HG02798 (cell line): ENCODE measurements at regions not wholly inside any gene's neighbourhood (a gene's known extent, or its start where the extent isn't known, plus 50 kb on each side); places are given as distances from the start of the nearest gene placed in this dataset.
"Not testable (repeated sequence)": the region's sequence is repeated elsewhere in the genome, so short reads cannot be mapped to it uniquely, and the experiment has no call there.

ENCODE experiments used
- ATAC-seq: cut with Tn5 transposase; IDR thresholded peaks from one replicate; pipeline ENCODE4 v1.9.1; 2021; ENCODE audit warnings: mild to moderate bottlenecking; ENCODE audit not compliant: unreplicated experiment, poor library complexity

DNA sequence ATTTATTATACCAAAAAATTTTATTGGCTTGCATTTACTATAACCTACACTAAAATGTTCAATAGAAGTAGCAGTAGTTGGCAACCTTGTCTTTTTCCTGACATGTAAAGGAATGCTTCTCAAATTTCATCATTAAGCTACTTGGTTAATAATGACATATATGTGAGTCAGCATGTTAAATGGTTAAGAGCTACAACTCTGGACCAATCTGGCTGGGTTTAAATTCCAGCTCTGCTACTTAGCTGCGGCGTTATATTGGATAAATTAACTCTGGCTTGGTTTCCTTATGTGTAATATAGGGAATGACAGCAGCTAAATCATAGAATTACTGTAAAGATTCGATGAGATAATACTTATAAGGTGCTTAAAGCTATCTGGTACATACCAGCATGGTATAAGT, 53.7 kb upstream of the OTOGL start:
- no peak for ATAC-seq

DNA sequence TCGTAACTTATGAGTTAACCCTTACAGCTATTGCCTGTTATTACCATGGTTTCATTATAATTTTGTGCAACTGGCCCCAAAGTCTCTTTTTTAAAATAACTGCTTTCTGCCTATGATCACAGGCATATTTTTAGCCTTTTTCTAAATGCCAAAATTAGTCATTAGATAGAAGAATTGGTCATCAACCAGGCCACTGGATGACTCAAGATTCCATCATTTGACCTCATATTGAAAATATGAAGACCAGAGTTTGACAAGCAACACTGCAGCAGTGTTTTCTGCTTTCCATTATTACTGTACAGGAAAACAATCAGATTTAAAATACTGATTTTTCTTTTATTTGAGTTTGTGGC, 54.7 kb upstream of the OTOGL start:
- ATAC-seq, result no peak

DNA sequence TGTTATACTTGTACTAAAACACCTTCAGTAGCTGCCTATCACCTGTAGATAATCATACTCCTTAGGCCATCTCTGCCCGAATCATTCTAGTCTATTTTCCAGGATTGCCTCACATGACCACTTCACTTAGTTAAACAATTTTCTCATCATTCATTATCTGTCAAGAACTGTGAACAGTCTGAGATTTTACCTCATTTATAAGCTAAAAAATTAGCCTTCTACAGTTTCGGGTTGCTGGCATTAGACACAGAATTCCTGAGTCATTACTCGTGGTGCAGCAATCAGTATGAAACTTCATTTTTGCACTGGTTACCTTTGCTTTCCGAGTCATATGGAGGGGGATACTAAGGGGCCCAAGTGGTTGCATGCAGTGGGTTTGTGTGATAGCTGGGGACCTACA, 57.6 kb upstream of the OTOGL start:
- ATAC-seq, result no peak

DNA sequence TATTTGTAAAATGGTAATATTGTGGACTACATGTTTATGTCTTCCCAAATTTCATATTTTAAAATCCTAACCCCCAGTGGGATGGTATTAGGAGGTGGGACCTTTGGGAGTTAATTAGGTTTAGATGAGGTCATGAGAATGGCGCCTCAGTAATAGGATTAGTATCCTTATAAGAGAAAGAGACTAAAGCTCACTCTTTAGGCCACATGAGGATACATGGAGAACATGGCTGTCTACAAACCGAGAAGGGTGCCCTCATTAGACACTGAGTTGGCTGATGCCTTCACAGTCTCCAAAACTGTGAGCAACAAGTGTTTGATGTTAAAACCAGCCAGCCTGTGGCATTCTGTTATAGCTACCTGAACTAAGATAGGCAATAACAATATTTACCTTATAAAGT, 58.3 kb upstream of the OTOGL start:
- no peak for ATAC-seq

DNA sequence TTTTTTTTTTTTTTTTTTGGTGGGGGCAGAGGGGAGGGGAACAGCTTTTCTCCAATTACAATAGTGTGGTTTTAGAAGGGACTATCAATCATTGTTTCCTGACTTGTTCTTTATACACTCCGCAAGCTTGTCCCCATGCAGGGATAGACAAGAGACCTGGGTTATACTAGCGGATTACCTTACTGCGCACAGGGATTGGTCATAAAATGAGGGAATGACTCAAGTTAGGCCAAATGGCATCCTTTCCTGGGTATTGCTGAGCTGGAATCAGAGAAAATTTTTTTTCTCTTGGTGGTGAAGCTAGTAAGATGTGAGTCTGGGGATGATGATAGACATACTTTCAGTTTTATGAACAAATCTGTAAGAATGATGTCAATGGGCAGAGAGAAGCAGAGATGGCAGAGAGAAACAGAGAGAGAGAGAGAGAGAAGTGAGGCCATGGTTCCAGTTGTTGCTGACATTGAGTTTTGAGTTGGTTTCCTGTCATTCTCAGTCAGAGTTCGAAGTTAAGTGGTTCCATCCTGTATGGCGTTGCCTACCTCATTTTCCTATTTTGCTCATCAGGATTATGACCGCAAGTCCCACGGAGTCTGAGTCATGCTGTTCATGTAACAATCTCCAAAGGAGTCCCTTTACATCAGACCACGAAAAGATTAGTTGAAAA, 59.1 kb upstream of the OTOGL start:
- no peak for ATAC-seq

DNA sequence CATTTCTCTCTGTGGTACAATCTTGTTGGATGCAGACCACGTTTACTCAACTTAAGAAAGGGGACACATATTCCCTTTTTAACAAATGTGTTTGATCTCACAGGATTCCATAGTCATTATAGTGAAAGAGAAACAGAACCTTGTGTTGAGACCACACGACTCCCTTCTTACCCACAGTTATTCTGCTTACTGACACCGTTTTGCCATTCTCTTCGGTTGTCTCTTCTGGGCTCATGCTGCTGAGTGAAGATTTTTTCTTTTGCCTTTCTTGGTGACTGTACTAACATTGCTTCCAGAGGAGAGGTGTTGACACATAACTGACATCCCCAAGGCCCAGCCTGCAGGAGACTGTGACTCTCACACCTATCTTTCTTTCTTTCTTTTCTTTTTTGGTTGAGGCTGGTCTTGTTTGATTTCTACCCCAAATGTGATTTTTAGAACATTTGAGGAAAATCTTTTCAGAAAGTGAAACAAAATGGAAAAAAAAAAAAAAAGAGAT, 61.2 kb upstream of the OTOGL start:
- ATAC-seq, result no peak

DNA sequence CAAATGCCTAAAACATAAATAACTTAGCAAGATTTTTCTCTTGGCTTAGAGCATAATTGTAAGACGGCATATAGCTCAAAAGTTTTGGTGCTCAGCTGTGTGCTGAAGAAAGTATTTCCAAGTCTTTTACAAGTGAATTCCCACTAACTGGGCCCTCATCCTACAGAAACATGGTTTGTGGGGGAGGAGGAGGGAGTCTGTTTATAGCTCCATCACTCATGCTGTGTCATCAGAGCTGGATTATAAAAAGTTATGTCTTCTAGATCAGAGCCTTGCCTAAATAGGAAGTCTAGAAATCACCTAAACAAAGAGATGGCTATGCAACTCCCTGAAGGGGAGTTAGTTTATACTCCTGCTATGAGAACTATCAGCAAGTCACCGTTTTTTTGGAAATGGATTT, 65.9 kb upstream of the OTOGL start:
- ATAC-seq, result no peak

DNA sequence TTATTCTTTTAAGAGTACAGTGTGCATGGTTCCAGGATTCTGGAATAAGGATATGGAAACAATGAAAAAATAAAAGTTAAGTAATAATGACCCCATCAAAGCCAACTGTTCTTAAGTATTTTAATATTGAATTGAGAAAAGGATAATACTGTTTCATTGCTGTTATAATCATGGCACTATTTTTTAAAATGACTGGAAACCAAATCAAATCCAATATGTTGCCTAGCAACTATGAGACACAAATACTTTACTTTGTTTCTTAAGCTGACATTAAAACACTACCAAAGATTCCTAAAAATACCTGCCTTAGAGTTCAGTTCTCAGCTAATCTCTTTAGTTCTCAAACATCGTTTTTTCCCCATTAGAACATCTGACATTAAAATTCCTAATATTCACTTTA, 66.4 kb upstream of the OTOGL start:
- no peak for ATAC-seq

DNA sequence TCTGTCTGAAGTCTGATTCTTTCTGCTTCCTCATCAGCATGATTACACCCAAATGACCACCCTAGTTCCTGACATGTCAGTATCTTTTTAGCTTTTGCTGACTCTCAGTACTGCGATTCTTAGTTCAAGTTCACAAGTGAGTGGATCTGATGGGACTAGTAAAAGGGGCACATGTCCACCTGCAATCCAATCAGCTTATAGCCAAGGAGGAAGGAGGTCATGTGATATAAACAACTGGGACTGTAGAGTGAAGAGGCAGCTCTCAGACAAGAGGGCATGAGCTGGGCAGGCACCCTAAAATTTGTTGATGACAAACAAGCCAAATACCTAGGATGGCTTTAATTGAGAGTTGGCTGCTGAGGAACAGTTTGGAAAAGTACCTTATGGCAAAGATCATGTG, 68.1 kb upstream of the OTOGL start:
- no peak for ATAC-seq

DNA sequence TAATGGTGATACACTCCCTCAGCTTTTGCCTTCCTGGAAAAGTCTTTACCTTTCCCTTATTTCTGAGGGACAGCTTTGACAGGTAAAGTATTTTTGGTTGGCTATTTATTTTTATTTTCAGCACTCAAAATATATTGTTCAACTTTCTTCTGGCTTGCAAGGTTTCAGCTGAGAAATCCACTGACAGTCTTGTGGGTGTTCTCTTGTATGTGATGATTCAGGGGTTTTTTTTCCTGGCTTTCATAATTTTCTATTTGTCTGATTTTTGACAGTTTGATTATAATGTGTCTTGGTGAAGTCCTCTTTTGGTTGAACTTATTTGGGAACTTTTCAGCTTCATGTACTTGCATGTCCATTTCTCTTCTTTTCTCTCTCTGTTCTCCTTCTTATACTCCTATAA, 73.7 kb upstream of the OTOGL start:
- ATAC-seq, result no peak

DNA sequence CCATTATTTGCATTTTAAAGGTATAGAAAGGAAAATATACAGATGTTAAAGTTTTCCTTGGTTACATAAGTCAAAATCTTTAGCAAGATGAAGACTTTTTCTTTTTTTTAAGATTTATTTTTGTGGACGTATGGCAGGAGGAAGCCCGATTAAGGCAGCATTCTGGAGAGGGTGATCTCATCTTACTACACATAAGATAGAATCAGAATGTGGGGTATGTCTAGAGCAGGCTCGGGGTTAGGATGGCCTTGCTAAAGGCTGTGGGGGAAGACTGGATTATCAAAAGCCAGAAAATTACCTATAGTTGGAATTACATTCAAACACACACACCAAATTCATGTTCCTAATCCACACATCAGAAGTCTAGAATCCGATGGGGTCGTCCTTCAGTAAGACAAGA, 79.6 kb upstream of the OTOGL start:
- no peak for ATAC-seq

DNA sequence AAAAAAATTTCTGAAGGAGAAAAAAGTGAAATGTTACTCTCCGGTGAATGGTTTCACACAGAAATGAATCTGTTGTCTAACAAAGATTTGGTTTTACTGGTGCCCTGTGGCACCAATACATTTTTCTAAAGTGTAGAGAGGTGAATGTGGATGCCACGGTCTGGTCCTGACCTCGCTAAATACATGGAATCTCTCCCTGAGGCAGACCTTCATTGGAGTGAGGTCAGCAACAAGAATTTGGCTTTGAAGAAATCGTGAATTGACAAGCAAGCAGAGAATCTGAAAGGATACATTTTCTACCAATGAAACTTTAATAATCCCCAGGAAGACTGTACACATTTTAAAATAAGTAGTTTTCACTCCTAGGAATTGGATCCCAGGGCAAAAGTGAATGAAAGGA, 81.2 kb upstream of the OTOGL start:
- no peak for ATAC-seq

DNA sequence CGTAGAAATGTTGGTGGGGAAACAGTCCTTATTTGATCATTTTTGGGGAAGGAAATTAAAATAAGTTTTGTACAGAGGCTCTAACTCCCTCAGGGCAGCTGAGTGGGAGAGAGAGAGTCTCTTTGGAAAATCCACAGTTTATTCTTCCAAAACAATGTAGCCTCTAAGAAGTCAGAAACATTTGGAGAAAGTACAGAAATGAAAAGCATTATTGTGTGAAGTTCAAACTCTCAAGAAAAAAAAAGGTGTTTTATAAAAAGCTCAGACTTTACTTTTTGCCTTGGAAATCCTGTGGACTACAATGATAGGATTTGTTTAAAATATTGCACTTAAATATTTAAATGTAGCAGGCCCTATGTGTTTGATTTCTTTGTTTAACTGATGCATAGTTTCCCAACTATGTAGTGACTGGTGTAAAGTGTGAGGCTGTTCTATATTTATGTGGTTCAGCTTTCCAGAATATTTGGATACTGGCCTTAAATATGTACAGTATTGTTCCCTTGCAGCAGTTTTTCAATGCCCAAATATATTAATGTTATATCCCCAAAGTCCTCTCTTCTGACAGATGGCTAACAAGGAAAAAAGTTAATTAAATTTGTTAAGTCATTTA, 82.0 kb upstream of the OTOGL start:
- no peak for ATAC-seq

DNA sequence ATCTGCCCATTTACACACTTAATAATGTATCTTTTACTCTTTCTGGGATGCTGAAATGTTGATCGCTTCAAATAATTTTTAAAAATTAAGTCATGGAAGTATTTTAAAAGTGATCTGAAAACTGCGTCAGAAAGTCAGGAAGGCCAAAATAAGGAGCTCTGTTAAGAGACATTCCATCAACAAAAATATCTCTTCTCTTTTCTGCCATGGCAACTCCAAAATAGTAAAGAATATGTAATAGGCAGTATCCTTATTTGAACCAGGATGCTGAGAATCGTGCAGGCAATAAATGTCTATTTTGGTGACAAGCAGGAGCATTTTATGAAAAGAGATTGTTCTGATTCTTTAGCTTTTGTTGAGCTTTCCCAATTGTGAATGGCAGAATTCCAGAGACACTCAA, 81.8 kb upstream of the PPP1R12A start:
- no peak for ATAC-seq

DNA sequence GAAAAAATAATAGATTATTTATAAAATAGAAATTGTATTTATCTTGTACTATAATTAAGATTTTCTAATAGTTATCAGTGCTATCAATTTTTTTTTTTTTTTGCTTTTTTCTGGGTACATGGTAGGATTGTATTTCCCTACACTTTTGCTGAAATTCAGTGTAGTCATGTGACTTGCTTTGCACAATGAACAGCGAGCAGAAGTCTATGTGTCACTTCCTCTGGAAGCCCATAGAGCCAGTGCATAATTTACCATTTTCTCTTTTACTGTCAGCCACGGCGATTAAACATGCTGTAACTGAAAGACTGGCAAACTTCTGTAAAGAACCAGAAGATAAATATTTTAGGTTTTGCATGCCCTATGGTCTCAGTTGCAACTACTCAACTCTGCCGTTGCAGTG, 80.8 kb upstream of the PPP1R12A start:
- no peak for ATAC-seq

DNA sequence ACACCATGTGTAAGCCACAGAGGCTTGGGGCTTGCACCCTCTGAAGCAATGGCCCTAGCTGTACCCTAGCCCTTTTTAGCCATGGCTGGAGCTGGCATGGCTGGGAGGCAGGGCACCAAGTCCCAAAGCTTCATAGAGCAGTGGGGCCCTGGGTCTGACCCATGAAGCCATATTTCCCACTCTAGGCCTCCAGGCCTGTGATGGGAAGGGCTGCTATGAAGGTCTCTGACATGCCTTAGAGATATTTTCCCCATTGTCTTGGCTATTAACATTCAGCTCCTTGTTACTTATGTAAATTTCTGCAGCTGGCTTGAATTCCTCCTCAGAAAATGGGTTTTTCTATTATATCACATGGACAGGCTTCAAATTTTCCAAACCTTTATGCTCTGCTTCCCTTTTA, 68.8 kb upstream of the PPP1R12A start:
- ATAC-seq, result not testable (repeated sequence)

DNA sequence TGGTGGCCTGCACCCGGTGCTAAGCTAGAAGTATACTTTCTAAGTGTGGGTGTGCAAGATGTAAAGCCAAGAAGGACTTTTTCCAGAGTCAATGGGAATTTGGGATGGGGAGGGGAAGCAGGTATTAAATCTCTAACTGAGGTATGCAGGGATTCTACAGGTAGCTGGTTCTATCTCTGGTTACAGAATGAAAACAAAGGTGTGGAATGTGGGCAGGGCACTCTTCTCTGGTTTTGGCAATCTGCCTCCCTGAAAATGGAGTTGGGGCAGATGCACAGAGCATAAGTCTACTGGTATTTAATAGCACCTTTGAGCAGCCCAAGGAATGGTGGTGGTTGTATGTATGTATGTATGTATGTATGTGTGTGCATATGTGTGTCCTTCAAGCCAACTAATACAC, 66.7 kb upstream of the PPP1R12A start:
- ATAC-seq, result no peak

DNA sequence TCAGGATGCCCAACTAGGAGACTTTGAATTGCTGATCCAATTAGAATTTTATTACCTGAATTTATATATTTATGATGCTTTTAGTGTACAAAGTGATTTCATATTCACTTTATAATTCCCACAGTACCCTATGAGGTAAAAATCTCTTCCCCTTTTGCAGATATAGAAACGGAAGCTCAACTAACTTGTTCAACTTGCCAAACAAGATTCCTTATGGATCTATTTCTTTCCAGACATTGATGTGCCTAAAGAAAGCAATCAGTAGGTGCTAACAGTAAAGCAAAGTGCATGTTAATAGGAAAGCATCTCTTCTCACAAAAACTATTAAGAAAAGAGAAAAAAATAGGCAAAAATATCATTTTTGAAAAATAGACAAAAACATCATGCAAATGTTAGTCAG, 65.9 kb upstream of the PPP1R12A start:
- no peak for ATAC-seq

DNA sequence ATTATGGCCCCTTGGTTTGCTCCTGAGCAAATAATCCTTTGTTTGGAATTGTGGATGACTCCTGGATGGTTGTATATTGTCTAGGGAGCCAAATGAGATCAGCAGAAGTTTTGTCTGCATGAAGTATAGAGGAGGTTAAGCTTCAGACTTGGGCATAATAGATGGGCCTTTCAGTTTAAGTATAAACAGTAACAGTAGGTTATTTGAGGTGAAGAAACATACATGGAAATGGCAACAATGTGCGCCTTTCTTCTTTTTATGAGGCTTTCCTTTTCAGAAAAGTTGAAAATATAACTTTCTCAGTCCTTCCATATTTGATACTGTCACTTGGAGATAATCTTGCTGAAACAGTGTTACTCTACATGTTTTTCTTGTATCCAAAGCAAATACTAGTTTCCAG, 63.7 kb upstream of the PPP1R12A start:
- ATAC-seq, result no peak

DNA sequence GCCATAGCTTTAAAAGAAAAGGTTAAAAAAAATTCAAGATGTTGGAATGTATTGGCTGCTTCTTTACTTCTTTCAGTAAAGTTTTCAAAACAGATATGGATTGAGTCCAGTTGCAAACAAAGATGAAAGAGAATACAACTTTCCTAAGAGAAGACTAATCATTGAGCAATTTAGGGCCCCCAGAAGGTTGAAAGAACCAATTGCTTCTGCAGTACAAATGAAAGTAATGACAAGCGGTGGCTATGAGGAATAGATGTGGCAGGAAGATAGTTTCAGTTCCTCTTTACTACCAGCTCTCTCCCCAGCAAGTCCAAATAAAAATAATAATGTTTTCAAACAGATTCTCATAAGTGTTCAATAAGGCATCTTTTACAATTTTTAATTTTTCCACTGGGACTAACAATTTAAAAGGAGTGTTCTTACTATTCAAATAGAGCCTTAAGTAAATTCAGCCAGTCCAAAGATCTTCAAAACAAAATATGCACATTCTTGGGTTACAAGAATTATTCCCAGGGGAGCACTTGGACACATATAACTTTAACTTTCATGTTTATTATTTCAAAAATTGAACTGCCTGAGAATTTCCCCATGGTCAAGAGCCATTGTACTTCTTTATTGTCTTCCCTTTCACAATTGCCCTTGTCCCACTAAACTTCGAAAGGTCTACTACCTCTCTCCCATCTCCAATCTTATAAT, 62.3 kb upstream of the PPP1R12A start:
- ATAC-seq, result peak; percentile 99

DNA sequence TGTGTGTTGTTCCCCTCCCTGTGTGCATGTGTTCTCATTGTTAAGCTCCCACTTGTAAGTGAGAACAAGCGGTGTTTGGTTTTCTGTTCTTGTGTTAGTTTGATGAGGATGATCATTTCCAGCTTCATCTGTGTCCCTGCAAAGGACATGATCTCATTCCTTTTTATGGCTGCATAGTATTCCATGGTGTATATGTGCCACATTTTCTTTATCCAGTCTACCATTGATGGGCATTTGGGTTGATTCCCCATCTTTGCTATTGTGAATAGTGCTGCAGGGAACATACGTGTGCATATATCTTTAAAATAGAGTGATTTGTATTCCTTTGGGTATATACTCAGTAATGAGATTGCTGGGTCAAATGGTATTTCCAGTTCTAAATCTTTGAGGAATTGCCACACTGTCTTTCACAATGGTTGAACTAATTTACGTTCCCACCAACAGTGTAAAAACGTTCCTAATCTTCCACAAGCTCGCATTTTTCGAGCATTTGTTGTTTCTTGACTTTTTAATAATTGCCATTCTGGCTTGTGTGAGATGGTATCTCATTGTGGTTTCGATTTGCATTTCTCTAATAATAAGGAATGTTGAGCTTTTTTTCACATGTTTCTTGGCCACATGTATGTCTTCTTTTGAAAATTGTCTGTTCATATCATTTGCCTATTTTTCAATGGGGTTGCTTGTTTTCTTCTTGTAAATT, 60.6 kb upstream of the PPP1R12A start:
- not testable (repeated sequence) for ATAC-seq
